SU-DHL-6 (cell line): ENCODE measurements at regions not wholly inside any gene's neighbourhood (a gene's known extent, or its start where the extent isn't known, plus 50 kb on each side); places are given as distances from the start of the nearest gene placed in this dataset.

Experiments
- EZH2phosphoT487 ChIP-seq: fragments of 200-600 bp; sonication (generic), shearing (Covaris generic); conservative IDR thresholded peaks from 2 replicates; pipeline ENCODE4 v1.6.1; 2018; ENCODE audit warnings: mild to moderate bottlenecking, antibody characterized with exemption, low read length, moderate library complexity, mixed read lengths
- TF ChIP-seq, protein P1 (sequence below): fragments of 200-600 bp; sonication (generic); IDR thresholded peaks from one replicate; pipeline ENCODE4 v1.5.1; 2017; ENCODE audit warnings: antibody characterized with exemption, mild to moderate bottlenecking, low read length, moderate library complexity; ENCODE audit not compliant: insufficient read depth, poor library complexity, severe bottlenecking

DNA sequence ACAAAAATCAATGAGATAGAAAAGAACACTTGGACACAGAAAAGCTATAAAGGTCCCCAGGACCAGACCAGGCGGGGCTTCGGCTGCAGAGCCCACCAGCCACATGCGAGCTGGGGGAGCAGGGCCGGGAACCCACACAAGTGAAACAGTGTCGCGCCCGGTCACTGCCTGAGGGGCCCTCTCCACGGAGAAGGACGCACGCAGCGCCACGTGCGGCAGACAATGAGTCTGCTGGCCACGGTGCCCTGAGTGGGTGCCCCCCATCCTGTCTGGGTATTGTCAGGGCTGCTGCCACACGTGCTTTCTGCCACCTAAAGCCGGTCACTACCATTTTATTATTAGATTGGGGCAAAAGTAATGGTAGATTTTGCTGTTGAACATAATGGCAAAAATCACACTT lies 207.9 kb upstream of the HDAC4 start:
- TF ChIP-seq, protein P1, sequence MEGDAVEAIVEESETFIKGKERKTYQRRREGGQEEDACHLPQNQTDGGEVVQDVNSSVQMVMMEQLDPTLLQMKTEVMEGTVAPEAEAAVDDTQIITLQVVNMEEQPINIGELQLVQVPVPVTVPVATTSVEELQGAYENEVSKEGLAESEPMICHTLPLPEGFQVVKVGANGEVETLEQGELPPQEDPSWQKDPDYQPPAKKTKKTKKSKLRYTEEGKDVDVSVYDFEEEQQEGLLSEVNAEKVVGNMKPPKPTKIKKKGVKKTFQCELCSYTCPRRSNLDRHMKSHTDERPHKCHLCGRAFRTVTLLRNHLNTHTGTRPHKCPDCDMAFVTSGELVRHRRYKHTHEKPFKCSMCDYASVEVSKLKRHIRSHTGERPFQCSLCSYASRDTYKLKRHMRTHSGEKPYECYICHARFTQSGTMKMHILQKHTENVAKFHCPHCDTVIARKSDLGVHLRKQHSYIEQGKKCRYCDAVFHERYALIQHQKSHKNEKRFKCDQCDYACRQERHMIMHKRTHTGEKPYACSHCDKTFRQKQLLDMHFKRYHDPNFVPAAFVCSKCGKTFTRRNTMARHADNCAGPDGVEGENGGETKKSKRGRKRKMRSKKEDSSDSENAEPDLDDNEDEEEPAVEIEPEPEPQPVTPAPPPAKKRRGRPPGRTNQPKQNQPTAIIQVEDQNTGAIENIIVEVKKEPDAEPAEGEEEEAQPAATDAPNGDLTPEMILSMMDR, result no peak
- TF ChIP-seq EZH2phosphoT487, result no peak
